ENCODE measurements at regions not wholly inside any gene's neighbourhood (a gene's known extent, or its start where the extent isn't known, plus 50 kb on each side); places are given as distances from the start of the nearest gene placed in this dataset.
A peak's percentile ranks its signal among the peaks of the same experiment; 100 is the strongest.

DNA sequence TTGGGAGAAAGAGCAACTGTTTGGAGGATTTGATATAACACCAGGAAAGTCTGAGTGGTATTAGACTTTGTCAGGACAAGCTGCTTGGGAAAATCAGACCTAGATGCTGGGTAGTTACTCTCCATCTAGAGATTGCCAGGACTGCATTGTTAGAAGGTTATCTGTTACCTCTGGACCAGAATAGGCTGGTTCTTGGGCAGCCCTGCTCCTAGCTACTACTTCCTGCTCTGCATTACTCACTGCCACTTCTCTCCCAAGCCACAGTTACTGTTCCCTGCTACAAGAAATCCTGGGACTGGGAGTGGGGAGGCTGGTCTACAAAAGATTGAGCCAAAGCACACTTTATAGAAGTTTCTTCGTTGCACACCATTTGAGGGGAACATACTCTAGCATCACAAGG lies 95.5 kb upstream of the KCNN2 start:
- no peaks in the 10 kb centered on the region for H3K27me3 Mint-ChIP-seq (ENCODE audit: low read depth)
- H3K9me3 Mint-ChIP-seq = no peaks in the 10 kb centered on the region
- no peak overlapping the region for H2BK20ac ChIP-seq (ENCODE audit: low read depth, low read length, poor library complexity, severe bottlenecking)

More for the DNA sequence above, 95.5 kb upstream of the KCNN2 start:
- Histone ChIP-seq H3T11ph (ENCODE audit: low read length) (no peak overlapping the region), H3K79me1 (ENCODE audit: insufficient read depth, low read depth, low read length, poor library complexity, severe bottlenecking) (no peaks in the 10 kb centered on the region), H2AFZ (ENCODE audit: low read length) (no peak overlapping the region), H4K5ac (ENCODE audit: insufficient read length, low read depth, low read length) (no peak overlapping the region), H2BK12ac (ENCODE audit: insufficient read length, low read depth, low read length) (no peak overlapping the region), H2BK5ac (ENCODE audit: insufficient read length, low read length) (no peak overlapping the region), H4K91ac (ENCODE audit: insufficient read length, low read depth, low read length) (no peak overlapping the region), H3K27ac (ENCODE audit: insufficient read length, low read depth, low read length) (no peak overlapping the region), H4K20me1 (ENCODE audit: control insufficient read depth, insufficient read depth, insufficient read length) (no peaks in the 10 kb centered on the region), H2BK120ac (ENCODE audit: low read depth, low read length, poor library complexity, severe bottlenecking) (no peak overlapping the region), H2BK15ac (ENCODE audit: low read depth, low read length) (no peak overlapping the region), H3K18ac (ENCODE audit: insufficient read length, low read depth, low read length) (no peak overlapping the region), H3K23me2 (ENCODE audit: insufficient read length, low read depth, low read length, poor library complexity, severe bottlenecking) (no peaks in the 10 kb centered on the region), H3K4ac (ENCODE audit: low read depth, low read length) (no peak overlapping the region), H3K4me1 (ENCODE audit: insufficient read depth, low read length) (no peaks in the 10 kb centered on the region), H3K56ac (ENCODE audit: insufficient read length, low read depth, low read length) (no peak overlapping the region), H2AK5ac (ENCODE audit: insufficient read length, low read length) (no peak overlapping the region), H3K9ac (ENCODE audit: extremely low read depth, insufficient read length, low read length) (no peak overlapping the region), H3K27me3 (ENCODE audit: insufficient read depth, low read length) (no peaks in the 10 kb centered on the region), H3K14ac (ENCODE audit: insufficient read depth, low read length) (no peak overlapping the region), H3K9me3 (ENCODE audit: control insufficient read depth, low read depth, low read length) (no peaks in the 10 kb centered on the region), H3K23ac (ENCODE audit: insufficient read length, low read depth, low read length) (no peak overlapping the region), H3K4me2 (ENCODE audit: insufficient read depth, insufficient read length, low read length) (no peak overlapping the region), H3K79me2 (ENCODE audit: insufficient read depth, low read length) (no peaks in the 10 kb centered on the region), H4K8ac (replicated peaks; ENCODE audit: insufficient read length, low read depth, low read length) (no peak overlapping the region)
- DNase-seq = no peak
- H3K27ac Mint-ChIP-seq = peak overlapping the region in 1 of 3 experiments; percentile 86; a peak in 3 of 7 replicates
- no peaks in the 10 kb centered on the region for H3K36me3 Mint-ChIP-seq (ENCODE audit: insufficient read depth in 1 of 3, low read depth in 3 of 3)
- no peak overlapping the region for H3K4me3 Mint-ChIP-seq
- WGBS (ENCODE audit: extremely low coverage, insufficient read length, low lambda C conversion rate) = no CpG with 5 or more reads among the region's 1 CpG
- H3K4me1 Mint-ChIP-seq = peaks cover 9 to 12% of the 10 kb centered on the region in 2 experiments
- TF ChIP-seq, protein P1, sequence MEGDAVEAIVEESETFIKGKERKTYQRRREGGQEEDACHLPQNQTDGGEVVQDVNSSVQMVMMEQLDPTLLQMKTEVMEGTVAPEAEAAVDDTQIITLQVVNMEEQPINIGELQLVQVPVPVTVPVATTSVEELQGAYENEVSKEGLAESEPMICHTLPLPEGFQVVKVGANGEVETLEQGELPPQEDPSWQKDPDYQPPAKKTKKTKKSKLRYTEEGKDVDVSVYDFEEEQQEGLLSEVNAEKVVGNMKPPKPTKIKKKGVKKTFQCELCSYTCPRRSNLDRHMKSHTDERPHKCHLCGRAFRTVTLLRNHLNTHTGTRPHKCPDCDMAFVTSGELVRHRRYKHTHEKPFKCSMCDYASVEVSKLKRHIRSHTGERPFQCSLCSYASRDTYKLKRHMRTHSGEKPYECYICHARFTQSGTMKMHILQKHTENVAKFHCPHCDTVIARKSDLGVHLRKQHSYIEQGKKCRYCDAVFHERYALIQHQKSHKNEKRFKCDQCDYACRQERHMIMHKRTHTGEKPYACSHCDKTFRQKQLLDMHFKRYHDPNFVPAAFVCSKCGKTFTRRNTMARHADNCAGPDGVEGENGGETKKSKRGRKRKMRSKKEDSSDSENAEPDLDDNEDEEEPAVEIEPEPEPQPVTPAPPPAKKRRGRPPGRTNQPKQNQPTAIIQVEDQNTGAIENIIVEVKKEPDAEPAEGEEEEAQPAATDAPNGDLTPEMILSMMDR (conservative IDR thresholded peaks at IDR 0.05) = no peak
